Pancreas (tissue), 10 donors: ENCODE measurements at regions not wholly inside any gene's neighbourhood (a gene's known extent, or its start where the extent isn't known, plus 50 kb on each side); places are given as distances from the start of the nearest gene placed in this dataset.

ENCODE experiments used
- ATAC-seq, 4 donors: fragments of 200-7000 bp; cut with Tn5 transposase; one replicate each; pipeline versions ENCODE4 v1.8.0 to v1.9.1; 2020; ENCODE audit warnings: mild to moderate bottlenecking in 4 of 4, moderate library complexity in 4 of 4
- DNase-seq, 6 donors: peaks; one replicate each; pipeline ENCODE4 v3.0.0-alpha.2; 2020
- FAIRE-seq: peaks from 2 replicates; lab custom pipeline; 2012; peaks lifted over from hg19 to GRCh38; lab: Jason Lieb, UNC
- H3K27ac ChIP-seq, 4 donors: fragments of 200-600 bp; sonication (generic); 1 replicate in 3 of 4; 2 replicates in 1 of 4; pipeline versions ENCODE4 v1.5.0 to v1.8.0; 2020
- H3K27me3 ChIP-seq, 4 donors: fragments of 200-600 bp; one replicate each; pipeline ENCODE4 v1.8.0; 2021
- H3K36me3 ChIP-seq, 3 donors: fragments of 200-600 bp; sonication (generic) in 1 of 3; one replicate each; pipeline versions ENCODE4 v1.5.0 to v1.8.0; 2020 to 2021
- H3K4me1 ChIP-seq, 3 donors: fragments of 200-600 bp; one replicate each; pipeline ENCODE4 v1.8.0; 2021
- H3K4me3 ChIP-seq, 4 donors: fragments of 200-600 bp; sonication (generic) in 2 of 4; one replicate each; pipeline versions ENCODE4 v1.5.0 to v1.8.0; 2020 to 2021
- H3K9me3 ChIP-seq, 4 donors: fragments of 200-600 bp; one replicate each; pipeline ENCODE4 v1.8.0; 2021
- WGBS, 2 donors: extraction: QIAGEN DNeasy Blood & Tissue Kit; methylation state at CpG; one replicate each; pipeline ENCODE4 v1.1.7; 2013; 5-methylcytosine and 5-hydroxymethylcytosine counted together
- intact Hi-C, 3 donors: fragments of 100-400 bp; cut with DNase I; formaldehyde crosslinking; loops; one replicate each; pipeline versions ENCODE4 v1.11.1 to v1.14.2; 2022
- TF ChIP-seq, protein P1 (sequence below), 4 donors: fragments of 200-600 bp; sonication (generic) in 3 of 4; IDR thresholded peaks; one replicate each; pipeline versions ENCODE4 v1.5.0 to v1.8.0; 2021; ENCODE audit warnings: antibody characterized with exemption in 4 of 4
- donor health status: healthy with polysubstance abuse.
- donor health status: DM: no; HTN: no; CAD: no; lungs with moderate emphysema.
- donor health status: DM: no; HTN: no; CAD: no.
- donor health status: control.
- donor health status: control.
- donor health status: Bipolar disorder and iron deficiency.
- donor health status: DM: yes; HTN: yes; CAD: no.
- donor health status: DM: no; HTN: no; CAD: no.
- donor health status: DM: no; HTN: no; CAD: no.
- donor health status: DM: yes; HTN: yes; CAD: no.

DNA sequence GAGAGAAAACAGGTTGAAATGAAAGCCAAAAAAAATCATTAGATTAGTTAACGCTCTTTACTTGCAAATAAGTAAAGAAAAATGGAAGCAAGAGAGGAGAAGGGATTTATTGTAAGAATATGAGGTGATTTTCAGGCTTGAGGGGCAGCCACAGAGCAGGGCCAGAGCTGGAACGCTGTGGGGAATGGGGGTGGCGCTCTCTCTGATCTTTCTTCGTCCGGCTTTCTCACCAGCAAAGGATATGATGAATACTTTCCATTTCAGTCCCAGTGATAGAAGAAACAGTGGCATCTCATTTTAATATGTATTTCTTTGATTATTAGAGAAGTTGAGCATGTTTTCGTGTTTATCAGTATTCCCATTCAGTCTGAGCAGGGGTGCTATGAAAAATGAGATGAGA is 112.2 kb downstream of the SKIDA1 start:
- DNase-seq (no peak), ATAC-seq (no peak), FAIRE-seq (no peak)
- Histone ChIP-seq H3K27ac (no peak overlapping the region), H3K4me3 (no peak overlapping the region), H3K4me1 (no peaks in the 10 kb centered on the region), H3K36me3 (no peaks in the 10 kb centered on the region), H3K9me3 (no peaks in the 10 kb centered on the region), H3K27me3 (no peaks in the 10 kb centered on the region)
- TF ChIP-seq, protein P1, sequence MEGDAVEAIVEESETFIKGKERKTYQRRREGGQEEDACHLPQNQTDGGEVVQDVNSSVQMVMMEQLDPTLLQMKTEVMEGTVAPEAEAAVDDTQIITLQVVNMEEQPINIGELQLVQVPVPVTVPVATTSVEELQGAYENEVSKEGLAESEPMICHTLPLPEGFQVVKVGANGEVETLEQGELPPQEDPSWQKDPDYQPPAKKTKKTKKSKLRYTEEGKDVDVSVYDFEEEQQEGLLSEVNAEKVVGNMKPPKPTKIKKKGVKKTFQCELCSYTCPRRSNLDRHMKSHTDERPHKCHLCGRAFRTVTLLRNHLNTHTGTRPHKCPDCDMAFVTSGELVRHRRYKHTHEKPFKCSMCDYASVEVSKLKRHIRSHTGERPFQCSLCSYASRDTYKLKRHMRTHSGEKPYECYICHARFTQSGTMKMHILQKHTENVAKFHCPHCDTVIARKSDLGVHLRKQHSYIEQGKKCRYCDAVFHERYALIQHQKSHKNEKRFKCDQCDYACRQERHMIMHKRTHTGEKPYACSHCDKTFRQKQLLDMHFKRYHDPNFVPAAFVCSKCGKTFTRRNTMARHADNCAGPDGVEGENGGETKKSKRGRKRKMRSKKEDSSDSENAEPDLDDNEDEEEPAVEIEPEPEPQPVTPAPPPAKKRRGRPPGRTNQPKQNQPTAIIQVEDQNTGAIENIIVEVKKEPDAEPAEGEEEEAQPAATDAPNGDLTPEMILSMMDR (IDR thresholded peaks at IDR 0.05), result no peak
- WGBS, 2 donors, result 75 to 82% methylated on average over 6 of the region's 6 CpGs
- intact Hi-C loops, result no loop called here

DNA sequence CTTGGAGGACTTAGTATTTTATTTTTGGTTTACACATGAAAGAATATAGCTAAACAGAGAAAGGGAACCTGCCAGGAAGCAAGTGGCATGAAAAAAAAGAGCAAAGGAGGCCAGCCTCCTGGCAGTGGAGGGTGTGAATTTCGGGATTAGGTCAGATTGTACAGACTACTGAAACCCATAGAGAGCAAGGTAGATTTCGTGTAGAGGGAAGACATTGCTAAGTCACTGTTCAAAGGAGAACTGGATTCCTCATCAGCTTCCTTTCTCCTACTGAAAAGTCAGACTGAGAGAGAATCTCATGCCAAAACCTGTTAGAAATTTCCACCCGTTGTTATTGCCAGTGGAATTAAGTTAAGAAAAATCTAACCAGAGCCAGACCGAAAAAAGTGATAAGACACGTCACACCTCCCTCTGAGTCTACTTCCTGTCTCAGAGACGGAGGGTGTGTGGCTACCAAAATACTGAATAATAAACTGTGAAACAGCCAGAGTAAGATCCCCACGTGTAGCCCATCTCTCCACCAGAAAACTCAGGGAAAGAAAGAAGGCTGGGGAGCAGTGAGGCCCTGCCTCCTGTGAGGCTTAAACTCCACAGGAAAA is 118.8 kb downstream of the SKIDA1 start:
- no peaks in the 10 kb centered on the region for H3K27me3 ChIP-seq
- H3K9me3 ChIP-seq, result no peaks in the 10 kb centered on the region
- TF ChIP-seq, protein P1 (IDR thresholded peaks at IDR 0.05), result no peak
- intact Hi-C loops, result no loop called here
- no peaks in the 10 kb centered on the region for H3K36me3 ChIP-seq
- H3K4me3 ChIP-seq, result no peak overlapping the region
- ATAC-seq, result no peak
- H3K27ac ChIP-seq, result no peak overlapping the region
- no peak for FAIRE-seq
- 53 to 59% methylated on average over 7 of the region's 7 CpGs for WGBS, 2 donors
- H3K4me1 ChIP-seq, result no peaks in the 10 kb centered on the region
- no peak for DNase-seq

DNA sequence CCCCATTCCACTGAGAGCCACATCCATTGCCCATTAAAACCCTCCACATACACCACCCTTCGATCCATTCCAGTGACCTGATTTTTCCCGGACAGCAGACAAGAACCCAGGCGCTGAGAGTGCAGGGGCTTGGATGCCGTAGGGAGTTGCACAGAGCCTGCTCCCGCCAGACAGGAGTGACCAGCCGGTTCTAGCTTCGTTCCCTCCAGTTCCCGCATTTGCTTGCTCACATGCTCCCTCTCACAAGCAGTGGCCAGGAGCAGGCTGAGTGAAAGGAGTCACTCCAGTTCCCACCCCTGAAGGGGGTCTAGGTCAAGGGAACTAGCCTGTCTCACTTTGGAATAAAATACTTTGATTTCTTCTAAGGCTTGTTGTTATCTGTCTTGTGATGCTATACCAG is 119.5 kb downstream of the SKIDA1 start:
- ATAC-seq (no peak), FAIRE-seq (no peak), DNase-seq (no peak)
- Histone ChIP-seq H3K27me3 (no peaks in the 10 kb centered on the region), H3K4me3 (no peak overlapping the region), H3K4me1 (no peaks in the 10 kb centered on the region), H3K9me3 (no peaks in the 10 kb centered on the region), H3K36me3 (no peaks in the 10 kb centered on the region), H3K27ac (no peak overlapping the region)
- TF ChIP-seq, protein P1 (IDR thresholded peaks at IDR 0.05), result no peak
- intact Hi-C loops, result no loop called here
- 71 to 78% methylated on average over 8 of the region's 8 CpGs for WGBS, 2 donors

DNA sequence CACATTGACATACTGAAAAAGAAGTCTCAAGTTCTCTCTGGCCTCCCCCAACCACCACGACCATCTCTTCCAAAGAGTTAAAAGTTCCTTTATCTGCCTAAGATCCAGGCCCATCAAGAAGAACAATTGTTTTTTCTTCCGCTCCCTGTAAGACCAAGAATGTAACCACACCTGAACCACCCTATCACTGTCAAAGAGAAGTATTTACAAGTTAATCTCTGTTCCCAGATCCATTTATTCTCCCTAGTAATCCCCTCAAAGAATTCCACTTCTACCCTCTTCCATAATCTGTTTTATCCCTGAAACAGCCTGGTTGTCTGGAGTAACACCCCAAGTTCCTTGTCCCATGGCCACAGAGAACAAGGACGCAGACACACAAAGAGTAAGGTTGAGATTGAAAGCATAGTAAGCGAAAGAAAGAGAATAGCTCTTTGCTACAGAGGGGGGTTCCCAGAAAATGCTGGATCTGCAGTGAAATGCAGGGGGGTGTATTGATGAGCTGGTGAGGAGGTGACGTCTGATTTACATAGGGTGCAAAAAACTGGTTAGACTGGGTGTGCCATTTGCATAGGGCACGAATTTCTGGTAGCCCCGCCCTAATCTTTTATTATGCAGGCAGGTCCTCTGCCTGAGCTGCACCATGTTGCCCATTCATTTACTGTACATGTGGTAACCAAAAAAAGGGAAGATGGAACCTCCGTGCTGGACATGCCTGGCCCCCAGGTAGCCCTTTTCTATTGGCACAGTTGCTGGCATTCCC is 122.0 kb downstream of the SKIDA1 start:
- 66 to 69% methylated on average over 8 of the region's 8 CpGs for WGBS, 2 donors

More for the DNA sequence above, 122.0 kb downstream of the SKIDA1 start:
- Histone ChIP-seq H3K27me3 (no peaks in the 10 kb centered on the region), H3K36me3 (no peaks in the 10 kb centered on the region), H3K4me3 (no peak overlapping the region), H3K4me1 (no peaks in the 10 kb centered on the region), H3K9me3 (no peaks in the 10 kb centered on the region), H3K27ac (no peak overlapping the region)
- FAIRE-seq (no peak), ATAC-seq (no peak), DNase-seq (no peak)
- intact Hi-C loops, result no loop called here
- TF ChIP-seq, protein P1 (IDR thresholded peaks at IDR 0.05), result no peak
